Transverse colon (tissue), 4 donors: ENCODE measurements at regions not wholly inside any gene's neighbourhood (a gene's known extent, or its start where the extent isn't known, plus 50 kb on each side); places are given as distances from the start of the nearest gene placed in this dataset.
"Not testable (repeated sequence)": the region's sequence is repeated elsewhere in the genome, so short reads cannot be mapped to it uniquely, and the experiment has no call there.

Source experiments
- DNase-seq: peaks from one replicate; pipeline ENCODE4 v3.0.0-alpha.2; 2019
- H3K27ac ChIP-seq, 4 donors: fragments of 200-600 bp; sonication (generic); 2 replicates each; pipeline ENCODE4 v1.5.1; 2016 to 2018; ENCODE audit warnings: inconsistent platforms in 4 of 4
- H3K27me3 ChIP-seq: fragments of 200-600 bp; sonication (generic); 2 replicates; pipeline ENCODE4 v1.5.1; 2017; ENCODE audit warnings: inconsistent platforms
- H3K36me3 ChIP-seq, 4 donors: fragments of 200-600 bp; sonication (generic); 2 replicates each; pipeline ENCODE4 v1.5.1; 2017 to 2019; ENCODE audit warnings: inconsistent platforms in 4 of 4
- H3K4me1 ChIP-seq, 4 donors: fragments of 200-600 bp; sonication (generic); 2 replicates each; pipeline ENCODE4 v1.5.1; 2017 to 2020; ENCODE audit warnings: inconsistent platforms in 4 of 4
- H3K4me3 ChIP-seq, 4 donors: fragments of 200-600 bp; sonication (generic); 1 replicate in 1 of 4; 2 replicates in 3 of 4; pipeline versions ENCODE4 v1.5.1 to v1.6.1; 2017 to 2019; ENCODE audit warnings: inconsistent platforms in 4 of 4
- H3K9me3 ChIP-seq, 2 donors: fragments of 200-600 bp; sonication (generic); 2 replicates each; pipeline ENCODE4 v1.5.1; 2017 to 2019; ENCODE audit warnings: inconsistent platforms in 2 of 2
- EP300 ChIP-seq: sonication (generic); formaldehyde crosslinking; IDR thresholded peaks from one replicate; pipeline ENCODE4 v1.6.1; 2017; ENCODE audit warnings: antibody characterized with exemption, low read depth
- POLR2A ChIP-seq: fragments of 450-650 bp; IDR thresholded peaks from one replicate; pipeline ENCODE4 v1.6.1; 2016; ENCODE audit warnings: antibody characterized with exemption, mild to moderate bottlenecking, moderate library complexity
- POLR2AphosphoS5 ChIP-seq, 3 donors: sonication (generic); formaldehyde crosslinking; IDR thresholded peaks; one replicate each; pipeline ENCODE4 v1.6.1; 2016; ENCODE audit warnings: antibody characterized with exemption in 3 of 3
- WGBS, 2 donors: methylation state at CpG; one replicate each; pipeline ENCODE4 v1.1.5; 2018; ENCODE audit warnings: low coverage in 1 of 2; 5-methylcytosine and 5-hydroxymethylcytosine counted together
- in situ Hi-C, 4 donors: fragments of 200-750 bp; cut with MboI; loops; one replicate each; pipeline versions ENCODE4 v1.15.0 to v1.15.1; 2017; ENCODE audit warnings: low sequenced_read_pairs in 3 of 4, low pct_ligation_motif_present in 1 of 4, low pct_unique_long_range_greater_than_20kb in 1 of 4
- intact Hi-C: fragments of 100-400 bp; cut with DNase I; formaldehyde crosslinking; loops from one replicate; pipeline ENCODE4 v1.15.1; 2023; ENCODE audit warnings: low total_unique reads
- TF ChIP-seq, protein P1 (sequence below), 5 experiments: fragments of 200-600 bp in 3 of 5; fragments of 450-650 bp in 2 of 5; sonication (generic) in 3 of 5; IDR thresholded peaks; 1 replicate in 2 of 5; 2 replicates in 3 of 5; pipeline ENCODE4 v1.5.1; 2016 to 2017; ENCODE audit warnings: antibody characterized with exemption in 5 of 5, inconsistent platforms in 3 of 5, mild to moderate bottlenecking in 2 of 5, moderate library complexity in 1 of 5

GRCh38 chrX:77342004-77342403 lies 105.2 kb upstream of the FGF16 start:
- no peak for TF ChIP-seq POLR2A
- no peak for TF ChIP-seq EP300
- no peak for TF ChIP-seq POLR2AphosphoS5 (IDR thresholded peaks at IDR 0.05)
- TF ChIP-seq, protein P1, sequence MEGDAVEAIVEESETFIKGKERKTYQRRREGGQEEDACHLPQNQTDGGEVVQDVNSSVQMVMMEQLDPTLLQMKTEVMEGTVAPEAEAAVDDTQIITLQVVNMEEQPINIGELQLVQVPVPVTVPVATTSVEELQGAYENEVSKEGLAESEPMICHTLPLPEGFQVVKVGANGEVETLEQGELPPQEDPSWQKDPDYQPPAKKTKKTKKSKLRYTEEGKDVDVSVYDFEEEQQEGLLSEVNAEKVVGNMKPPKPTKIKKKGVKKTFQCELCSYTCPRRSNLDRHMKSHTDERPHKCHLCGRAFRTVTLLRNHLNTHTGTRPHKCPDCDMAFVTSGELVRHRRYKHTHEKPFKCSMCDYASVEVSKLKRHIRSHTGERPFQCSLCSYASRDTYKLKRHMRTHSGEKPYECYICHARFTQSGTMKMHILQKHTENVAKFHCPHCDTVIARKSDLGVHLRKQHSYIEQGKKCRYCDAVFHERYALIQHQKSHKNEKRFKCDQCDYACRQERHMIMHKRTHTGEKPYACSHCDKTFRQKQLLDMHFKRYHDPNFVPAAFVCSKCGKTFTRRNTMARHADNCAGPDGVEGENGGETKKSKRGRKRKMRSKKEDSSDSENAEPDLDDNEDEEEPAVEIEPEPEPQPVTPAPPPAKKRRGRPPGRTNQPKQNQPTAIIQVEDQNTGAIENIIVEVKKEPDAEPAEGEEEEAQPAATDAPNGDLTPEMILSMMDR (IDR thresholded peaks at IDR 0.05): no peak
- in situ Hi-C loops: no loop called here
- H3K27me3 ChIP-seq: no peaks in the 10 kb centered on the region
- WGBS, 2 donors: 63% methylated on average over 1 of the region's 1 CpG; no CpG with 5 or more reads in 1 of the 2 donors
- DNase-seq: no peak
- no peak overlapping the region for H3K27ac ChIP-seq
- H3K36me3 ChIP-seq: no peaks in the 10 kb centered on the region
- H3K4me3 ChIP-seq: no peak overlapping the region
- intact Hi-C loops: no loop called here
- no peaks in the 10 kb centered on the region for H3K9me3 ChIP-seq
- H3K4me1 ChIP-seq: no peaks in the 10 kb centered on the region

DNA sequence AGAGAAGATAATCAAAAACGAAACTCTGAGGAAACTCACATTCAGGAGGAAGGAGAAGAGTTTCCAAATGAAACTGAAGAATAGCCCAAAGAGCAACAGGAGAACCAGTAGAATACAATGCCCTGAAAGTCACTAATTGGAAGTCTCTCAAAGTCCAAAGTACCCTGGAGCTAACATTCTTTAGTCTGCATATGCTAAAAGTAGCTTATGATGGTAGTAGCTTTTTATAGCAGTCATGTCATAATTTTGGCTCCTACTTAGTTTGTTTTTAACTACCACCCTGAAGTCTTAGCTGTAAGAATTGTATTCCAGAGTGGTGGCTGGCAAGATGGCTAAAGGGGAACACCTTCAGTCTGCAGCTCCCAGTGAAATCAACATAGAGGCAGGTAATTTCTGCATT lies 100.3 kb upstream of the FGF16 start:
- Histone ChIP-seq H3K36me3 (no peaks in the 10 kb centered on the region), H3K9me3 (no peaks in the 10 kb centered on the region), H3K4me1 (no peaks in the 10 kb centered on the region), H3K27me3 (no peaks in the 10 kb centered on the region), H3K4me3 (no peak overlapping the region), H3K27ac (no peak overlapping the region)
- WGBS, 2 donors: 39 to 50% methylated on average over 1 of the region's 1 CpG
- intact Hi-C loops: no loop called here
- DNase-seq: no peak
- in situ Hi-C loops: no loop called here
- TF ChIP-seq, protein P1 (IDR thresholded peaks at IDR 0.05): no peak
- TF ChIP-seq POLR2A: no peak
- no peak for TF ChIP-seq EP300
- TF ChIP-seq POLR2AphosphoS5 (IDR thresholded peaks at IDR 0.05): no peak

DNA sequence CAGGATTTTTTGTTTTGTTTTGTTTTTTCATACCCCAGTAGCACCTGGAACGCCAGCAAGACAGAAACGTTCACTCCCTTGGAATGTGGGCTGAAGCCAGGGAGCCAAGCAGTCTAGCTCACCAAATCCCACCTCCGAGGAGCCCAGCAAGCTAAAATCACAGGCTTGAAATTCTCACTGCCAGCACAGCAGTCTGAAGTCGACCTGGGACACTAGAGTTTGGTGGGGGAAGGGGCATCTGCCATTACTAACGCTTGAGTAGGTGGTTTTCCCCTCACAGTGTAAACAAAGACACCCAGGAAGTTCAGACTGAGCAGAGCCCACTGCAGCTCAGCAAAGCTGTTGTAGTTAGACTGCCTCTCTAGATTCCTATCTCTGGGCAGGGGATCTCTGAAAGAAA lies 99.6 kb upstream of the FGF16 start:
- no peaks in the 10 kb centered on the region for H3K9me3 ChIP-seq
- intact Hi-C loops: no loop called here
- no peaks in the 10 kb centered on the region for H3K36me3 ChIP-seq
- DNase-seq: no peak
- 32% methylated on average over 5 of the region's 5 CpGs; no CpG with 5 or more reads in 1 of the 2 donors for WGBS, 2 donors
- TF ChIP-seq POLR2AphosphoS5 (IDR thresholded peaks at IDR 0.05) (no peak), POLR2A (no peak), EP300 (no peak)
- TF ChIP-seq, protein P1 (IDR thresholded peaks at IDR 0.05): no peak
- no peak overlapping the region for H3K27ac ChIP-seq
- H3K4me3 ChIP-seq: no peak overlapping the region
- no peaks in the 10 kb centered on the region for H3K4me1 ChIP-seq
- in situ Hi-C loops: no loop called here
- no peaks in the 10 kb centered on the region for H3K27me3 ChIP-seq

- no peaks in the 10 kb centered on the region for H3K36me3 ChIP-seq
- H3K4me3 ChIP-seq: no peak overlapping the region
- 55% methylated on average over 2 of the region's 2 CpGs; no CpG with 5 or more reads in 1 of the 2 donors for WGBS, 2 donors
- TF ChIP-seq, protein P1 (IDR thresholded peaks at IDR 0.05): no peak
- no peak for TF ChIP-seq POLR2AphosphoS5 (IDR thresholded peaks at IDR 0.05)
- no peak for TF ChIP-seq POLR2A
- TF ChIP-seq EP300: no peak
- no peak overlapping the region for H3K27ac ChIP-seq
- no peak for DNase-seq
- in situ Hi-C loops (no loop called here), intact Hi-C loops (no loop called here)
- no peaks in the 10 kb centered on the region for H3K4me1 ChIP-seq
- no peaks in the 10 kb centered on the region for H3K27me3 ChIP-seq
- no peaks in the 10 kb centered on the region for H3K9me3 ChIP-seq
Observed at GRCh38 chrX:77389891-77390290, 57.3 kb upstream of the FGF16 start.

- H3K4me1 ChIP-seq, H3K9me3 ChIP-seq, DNase-seq, H3K27ac ChIP-seq, H3K4me3 ChIP-seq, H3K36me3 ChIP-seq, intact Hi-C loops, in situ Hi-C loops, H3K27me3 ChIP-seq: not testable (repeated sequence)
- 83% methylated on average over 5 of the region's 7 CpGs; no CpG with 5 or more reads in 1 of the 2 donors for WGBS, 2 donors
Observed at GRCh38 chrX:77390365-77390764, 56.8 kb upstream of the FGF16 start.
